Bronchial epithelial cell (primary cell): ENCODE measurements at regions not wholly inside any gene's neighbourhood (a gene's known extent, or its start where the extent isn't known, plus 50 kb on each side); places are given as distances from the start of the nearest gene placed in this dataset.

Source experiments
- DNase-seq: peaks from one replicate; pipeline ENCODE4 v3.0.0-alpha.2; 2010; ENCODE audit warnings: low read depth
- FAIRE-seq: peaks from 2 replicates; lab custom pipeline; 2011; peaks lifted over from hg19 to GRCh38; lab: Jason Lieb, UNC
- H3K27me3 ChIP-seq: 2 replicates; pipeline ENCODE4 v1.5.1; 2011; ENCODE audit warnings: low read length; ENCODE audit not compliant: control insufficient read depth, insufficient read depth
- H3K36me3 ChIP-seq: 2 replicates; pipeline ENCODE4 v1.5.1; 2011; ENCODE audit warnings: low read length; ENCODE audit not compliant: control insufficient read depth, insufficient read depth
- H3K4me3 ChIP-seq: 2 replicates; pipeline ENCODE4 v1.5.1; 2011; ENCODE audit warnings: mild to moderate bottlenecking, low read depth, low read length, control low read depth
- CTCF ChIP-seq: IDR thresholded peaks from 2 replicates; pipeline ENCODE4 v1.5.1; 2011; ENCODE audit warnings: mild to moderate bottlenecking, moderate library complexity, low read length, control low read depth, inconsistent platforms; ENCODE audit not compliant: insufficient read depth, severe bottlenecking

GRCh38 chr10:81013771-81014170 is 476.1 kb downstream of the SH2D4B start:
- no peaks in the 10 kb centered on the region for H3K36me3 ChIP-seq
- no peak for TF ChIP-seq CTCF
- DNase-seq (no peak), FAIRE-seq (no peak)
- no peaks in the 10 kb centered on the region for H3K27me3 ChIP-seq
- H3K4me3 ChIP-seq, result no peak overlapping the region

GRCh38 chr10:81019029-81019890 is 481.6 kb downstream of the SH2D4B start:
- FAIRE-seq (no peak), DNase-seq (peak; percentile 51)
- H3K4me3 ChIP-seq, result no peak overlapping the region
- no peaks in the 10 kb centered on the region for H3K36me3 ChIP-seq
- H3K27me3 ChIP-seq, result no peaks in the 10 kb centered on the region
- TF ChIP-seq CTCF, result peak; percentile 76

- H3K36me3 ChIP-seq, result no peaks in the 10 kb centered on the region
- no peaks in the 10 kb centered on the region for H3K27me3 ChIP-seq
- FAIRE-seq, result no peak
- TF ChIP-seq CTCF, result no peak
- no peak overlapping the region for H3K4me3 ChIP-seq
- DNase-seq, result no peak
Measured at GRCh38 chr10:81021428-81022129, 483.9 kb downstream of the SH2D4B start.

GRCh38 chr10:81026591-81026990 is 488.9 kb downstream of the SH2D4B start:
- no peaks in the 10 kb centered on the region for H3K27me3 ChIP-seq
- H3K36me3 ChIP-seq, result no peaks in the 10 kb centered on the region
- TF ChIP-seq CTCF, result no peak
- FAIRE-seq, result no peak
- no peak overlapping the region for H3K4me3 ChIP-seq
- DNase-seq, result no peak

- FAIRE-seq (no peak), DNase-seq (no peak)
- no peaks in the 10 kb centered on the region for H3K36me3 ChIP-seq
- TF ChIP-seq CTCF, result no peak
- no peaks in the 10 kb centered on the region for H3K27me3 ChIP-seq
- H3K4me3 ChIP-seq, result no peak overlapping the region
Measured at GRCh38 chr10:81027223-81027622, 489.5 kb downstream of the SH2D4B start.
